Panc1 (cell line): ENCODE measurements at regions not wholly inside any gene's neighbourhood (a gene's known extent, or its start where the extent isn't known, plus 50 kb on each side); places are given as distances from the start of the nearest gene placed in this dataset.

Experiments used
- CTCF ChIP-seq: fragments of 450-650 bp; IDR thresholded peaks from 2 replicates; pipeline ENCODE4 v1.5.1; 2017; ENCODE audit warnings: mild to moderate bottlenecking
- POLR2AphosphoS5 ChIP-seq: IDR thresholded peaks from 2 replicates; pipeline ENCODE4 v1.6.1; 2012; ENCODE audit warnings: mild to moderate bottlenecking, low read depth, low read length, moderate library complexity
- SIN3A ChIP-seq: IDR thresholded peaks from 2 replicates; pipeline ENCODE4 v1.6.1; 2012; ENCODE audit warnings: low read depth, mild to moderate bottlenecking, low read length, moderate library complexity, borderline replicate concordance; ENCODE audit not compliant: insufficient read depth

- TF ChIP-seq CTCF (no peak), POLR2AphosphoS5 (no peak), SIN3A (no peak)
Observed at GRCh38 chr6:56742122-56742791, 99.6 kb upstream of the DST start.
